ENCODE measurements at regions not wholly inside any gene's neighbourhood (a gene's known extent, or its start where the extent isn't known, plus 50 kb on each side); places are given as distances from the start of the nearest gene placed in this dataset.

DNA sequence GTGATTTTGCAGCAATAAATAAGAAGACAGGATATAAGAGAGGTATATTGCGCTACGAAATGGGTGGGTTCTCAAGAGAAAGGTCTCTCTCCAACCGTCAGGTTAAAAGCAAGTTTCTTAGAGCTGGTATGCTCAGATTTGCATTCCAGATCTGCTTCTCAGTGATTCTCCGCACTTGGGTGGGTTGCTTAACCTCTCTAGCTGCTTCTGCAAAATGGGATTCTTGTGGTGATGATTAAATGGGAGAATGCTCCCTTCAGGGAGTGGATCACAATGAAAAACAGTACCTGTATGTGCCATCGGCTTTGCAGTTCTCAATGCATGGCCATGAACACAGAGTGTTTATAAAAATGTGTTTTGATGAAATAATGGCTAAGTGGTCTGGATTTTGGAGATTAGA, 477.7 kb downstream of the TNS1 start:
- no peak for DNase-seq (ENCODE audit: low read depth in 3 of 3)

DNA sequence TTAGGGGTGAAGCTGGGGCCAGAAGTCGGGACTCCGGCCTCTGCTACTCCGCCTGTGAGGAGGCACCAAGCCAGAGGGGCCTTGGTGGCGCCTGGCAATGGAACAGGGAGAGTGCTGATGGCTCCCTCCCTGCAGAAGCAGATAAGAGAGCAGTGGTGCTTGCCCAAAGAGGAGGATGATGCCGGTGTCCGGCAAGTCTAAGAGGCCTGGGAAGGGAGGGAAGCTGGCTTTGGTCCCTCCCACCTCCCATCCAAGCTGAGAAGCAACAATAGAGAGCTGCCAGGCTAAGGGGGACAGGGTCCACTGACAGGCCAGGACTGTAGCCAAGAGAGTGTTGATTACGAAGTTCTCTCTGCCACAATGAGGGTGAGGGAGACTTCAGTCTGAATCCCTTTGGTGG, 479.5 kb downstream of the TNS1 start:
- no peak for DNase-seq (ENCODE audit: low read depth in 3 of 3)

DNA sequence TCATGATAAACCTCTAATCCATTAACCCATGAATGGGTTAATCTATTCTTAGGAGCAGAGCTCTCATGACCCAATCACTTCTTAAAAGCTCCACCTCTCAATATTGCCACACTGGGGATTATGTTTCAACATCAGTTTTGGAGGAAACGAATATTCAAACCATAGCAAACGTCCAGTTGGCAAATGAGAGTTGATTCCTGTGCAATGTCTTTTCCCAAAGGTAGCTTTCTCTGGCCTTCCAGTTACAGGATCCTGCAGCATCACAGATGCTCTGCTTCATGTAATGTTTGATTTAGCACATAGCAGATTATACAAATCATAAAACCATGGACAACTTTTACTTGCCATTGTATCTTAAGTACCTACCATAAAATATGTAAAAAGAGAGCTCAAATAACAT, 481.0 kb downstream of the TNS1 start:
- DNase-seq (ENCODE audit: low read depth in 3 of 3), result no peak

DNA sequence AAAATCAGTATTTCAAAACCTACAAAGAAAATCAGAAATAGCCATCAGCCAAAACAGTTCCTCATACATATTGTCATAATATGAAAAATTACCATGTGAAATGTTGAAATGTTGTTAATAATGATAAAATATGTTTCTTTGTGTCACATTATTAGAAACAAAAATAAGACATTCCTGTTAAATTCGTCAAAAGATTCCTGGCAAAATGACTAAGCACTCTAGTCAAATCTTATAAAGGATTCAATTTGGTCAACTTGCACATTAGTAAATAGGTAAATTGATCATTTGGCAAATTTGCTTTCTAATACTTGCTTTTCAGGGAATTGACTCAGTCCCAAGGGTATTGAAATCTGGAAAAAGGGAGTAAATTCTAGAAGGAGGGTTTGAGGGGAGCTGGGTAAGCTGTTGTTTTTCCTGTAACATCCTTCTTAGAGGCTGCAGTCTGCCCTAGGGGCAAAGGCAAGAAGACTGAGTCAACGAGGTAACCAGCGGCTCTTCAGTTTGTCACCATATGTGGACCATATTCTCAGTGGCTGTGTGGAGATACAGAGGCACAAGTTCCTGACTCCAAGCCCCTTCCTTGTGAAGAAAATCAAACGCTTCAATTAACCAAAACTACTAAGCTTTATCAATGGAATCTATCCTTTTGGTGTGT, 482.3 kb downstream of the TNS1 start:
- no peak for DNase-seq (ENCODE audit: low read depth in 3 of 3)

DNA sequence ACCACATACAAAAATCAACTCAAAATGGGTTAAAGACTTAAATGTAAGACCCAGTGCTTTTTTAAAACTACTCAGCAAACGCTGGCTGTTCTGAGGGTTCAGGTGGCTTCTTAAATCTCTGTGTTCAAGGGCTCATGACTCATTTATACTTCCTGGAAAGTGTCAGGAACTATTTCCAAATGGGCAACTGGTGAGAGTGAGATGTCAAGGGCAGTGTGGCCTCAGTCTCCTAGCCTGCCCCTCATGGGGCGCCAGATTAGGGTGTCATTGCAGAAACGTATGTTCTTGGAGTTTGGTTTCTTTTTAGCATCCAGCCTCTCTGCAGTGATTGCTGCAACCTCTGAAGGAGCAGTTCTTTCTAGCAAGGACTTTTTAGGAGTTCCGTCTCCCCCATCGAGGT, 485.4 kb downstream of the TNS1 start:
- no peak for DNase-seq (ENCODE audit: low read depth in 3 of 3)

DNA sequence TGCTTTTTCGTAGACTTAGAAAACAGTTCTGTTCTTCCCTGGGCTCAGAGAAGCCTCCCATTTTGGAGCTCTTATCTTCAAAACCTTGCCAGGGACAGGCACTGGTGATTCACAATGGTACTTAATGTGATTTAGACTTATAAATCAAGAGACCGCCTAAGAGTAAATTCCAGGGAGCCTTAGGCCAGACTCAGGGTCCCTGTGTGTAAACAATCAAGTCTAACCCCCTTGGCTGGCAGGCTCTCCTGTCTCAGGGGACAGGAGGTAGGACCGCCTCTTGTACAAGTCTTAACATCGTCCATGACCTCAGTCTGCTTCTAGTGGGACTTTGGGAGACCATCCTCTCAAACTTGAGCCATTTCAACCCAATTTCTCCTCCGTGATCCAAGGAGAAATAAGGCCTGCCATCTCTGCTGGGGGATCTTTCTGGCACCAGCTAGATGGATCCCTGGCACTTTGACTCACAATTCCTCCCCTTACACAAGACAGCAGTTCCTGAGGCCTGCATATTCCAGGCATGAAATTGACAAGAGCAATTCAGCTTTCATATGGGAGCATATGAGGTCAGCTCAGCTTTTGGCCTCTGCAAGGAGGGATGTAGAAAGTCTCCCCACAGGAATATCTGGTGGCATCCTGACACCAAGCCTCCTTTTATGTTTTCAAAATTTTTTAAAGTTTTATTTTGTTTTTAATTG, 487.0 kb downstream of the TNS1 start:
- no peak for DNase-seq (ENCODE audit: low read depth in 3 of 3)

DNA sequence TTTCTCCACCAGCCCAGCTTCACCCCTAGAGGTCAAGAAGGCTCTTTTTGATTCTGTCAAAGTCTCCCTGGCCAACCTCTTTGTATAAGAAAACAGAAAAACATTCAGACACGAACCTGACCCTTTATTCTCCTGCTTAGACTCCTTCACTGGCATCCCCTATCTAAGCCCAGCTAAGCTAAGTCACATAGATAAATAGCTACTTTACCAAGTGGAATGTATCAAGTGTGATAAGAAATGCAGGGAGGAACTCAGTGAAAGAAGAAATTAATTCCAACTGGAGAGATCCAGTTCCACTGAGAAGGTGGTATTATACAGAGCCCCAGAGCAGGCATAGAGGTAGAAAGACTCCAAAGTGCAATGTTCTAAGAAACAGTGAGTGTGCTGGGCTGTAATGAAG, 489.5 kb downstream of the TNS1 start:
- DNase-seq (ENCODE audit: low read depth in 3 of 3), result no peak

DNA sequence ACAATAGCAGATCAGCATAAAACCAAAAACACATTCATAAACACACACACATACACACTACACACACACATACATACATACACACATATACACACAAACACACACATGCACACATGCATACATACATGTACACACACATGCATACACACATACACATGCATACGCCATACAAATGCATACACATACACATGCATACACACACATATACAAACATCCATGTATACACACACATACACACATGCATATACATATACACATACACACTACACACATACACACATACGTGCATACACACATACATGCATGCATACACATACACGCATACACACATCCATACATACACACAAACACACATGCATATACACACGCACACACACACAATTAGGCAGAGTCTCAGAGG, 490.1 kb downstream of the TNS1 start:
- no peak for DNase-seq (ENCODE audit: low read depth in 3 of 3)

DNA sequence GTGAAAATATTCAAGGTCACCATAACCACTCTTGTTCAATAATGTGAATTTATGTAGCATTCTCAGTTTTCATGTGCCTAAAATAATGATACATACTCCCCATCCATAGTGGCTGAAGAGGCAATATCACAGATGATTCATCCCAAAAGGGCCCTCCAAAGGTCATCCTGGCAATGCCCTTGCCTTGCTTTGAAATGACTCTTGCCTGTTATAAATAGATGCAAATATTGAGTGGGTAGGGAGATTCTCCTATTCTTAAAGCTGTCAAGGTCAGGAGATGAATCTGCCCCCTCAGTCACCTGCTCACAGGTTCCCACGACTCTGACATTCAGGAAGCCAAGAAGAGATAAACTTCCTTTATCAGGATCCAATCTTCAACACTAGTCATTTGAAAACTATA, 490.5 kb downstream of the TNS1 start:
- no peak for DNase-seq (ENCODE audit: low read depth in 3 of 3)

DNA sequence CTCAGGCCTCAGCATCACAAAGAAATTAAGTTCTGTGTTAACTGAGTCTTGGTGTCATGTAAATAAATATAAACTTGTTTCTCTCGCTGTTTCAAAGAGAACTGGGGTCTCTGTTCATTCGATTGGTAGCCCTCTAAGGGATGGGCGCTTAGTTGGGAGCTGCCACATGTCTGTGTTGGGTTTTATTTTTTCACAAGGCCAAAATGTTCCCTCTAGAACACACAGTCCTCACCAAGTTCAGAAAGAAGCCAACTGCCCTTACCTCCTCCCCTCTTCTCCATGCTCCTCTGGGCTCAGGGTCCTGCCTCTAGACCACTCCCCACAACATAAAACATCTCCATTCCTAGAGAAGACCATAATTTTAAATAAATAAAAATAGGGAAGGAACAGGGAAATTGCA, 490.9 kb downstream of the TNS1 start:
- DNase-seq (ENCODE audit: low read depth in 3 of 3), result no peak

DNA sequence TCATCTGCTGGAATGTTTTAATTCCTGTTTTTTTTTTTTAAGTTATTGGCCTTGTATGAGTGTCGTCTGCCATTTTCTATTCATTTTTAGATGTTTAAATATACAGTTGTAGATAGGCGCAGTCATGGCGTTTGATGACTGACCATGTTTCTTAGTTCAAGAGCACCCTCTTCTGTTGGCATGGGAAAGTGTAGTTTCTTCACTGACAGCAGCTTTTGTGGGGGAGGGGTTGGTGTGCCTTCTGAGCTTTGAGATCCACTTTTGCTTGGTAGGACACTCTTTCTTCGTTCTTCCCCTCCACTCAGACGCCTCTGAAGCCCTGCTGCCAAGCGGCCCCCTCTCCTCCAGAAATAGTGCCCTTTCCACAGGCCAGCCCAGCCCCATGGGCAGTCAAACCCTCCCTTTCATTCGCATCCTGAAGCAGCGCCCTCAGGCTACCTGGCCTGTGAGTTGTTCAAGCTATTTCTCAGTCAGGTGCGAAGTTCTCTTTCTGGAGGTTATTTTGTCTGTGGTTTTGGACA, 492.0 kb downstream of the TNS1 start:
- DNase-seq (ENCODE audit: low read depth in 3 of 3), result no peak

DNA sequence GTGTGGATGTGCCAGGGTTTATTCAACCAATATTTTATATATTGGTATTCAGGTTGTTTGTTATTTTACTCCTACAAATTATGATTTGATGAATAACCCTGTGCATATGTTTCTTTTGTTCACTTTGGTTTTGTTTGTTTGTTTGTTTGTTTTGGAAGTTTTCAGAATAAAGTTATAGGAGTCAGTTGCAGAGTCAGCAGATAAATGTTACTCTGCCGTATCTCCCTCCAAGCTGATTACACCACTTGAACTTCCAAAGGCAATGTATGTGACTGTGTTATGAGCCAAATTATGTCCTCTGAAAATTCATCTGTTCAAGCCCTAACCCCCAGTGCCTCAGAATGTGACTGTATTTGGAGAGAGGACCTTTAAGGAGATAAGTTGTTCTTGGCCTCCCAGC, 497.5 kb downstream of the TNS1 start:
- no peak for DNase-seq (ENCODE audit: low read depth in 3 of 3)

DNA sequence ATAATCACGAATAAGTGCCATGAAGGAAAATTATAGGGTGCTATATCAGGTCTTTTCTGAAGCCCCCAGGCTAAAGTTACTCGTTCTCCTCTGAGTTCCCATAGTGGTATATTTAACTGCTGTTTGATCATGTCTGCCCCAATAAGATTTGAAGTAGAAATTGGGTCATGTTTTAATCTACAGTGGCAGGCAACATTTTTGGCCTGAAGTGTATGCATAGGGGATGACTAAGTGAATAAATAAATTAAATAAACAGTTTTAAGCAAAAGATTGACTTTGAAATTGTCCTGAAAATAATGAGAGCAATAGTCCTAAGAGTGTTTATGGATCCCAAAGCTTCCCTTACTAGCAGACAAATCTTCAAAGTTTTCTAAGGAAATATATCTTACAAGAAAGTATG, 500.9 kb downstream of the TNS1 start:
- no peak for DNase-seq (ENCODE audit: low read depth in 3 of 3)

DNA sequence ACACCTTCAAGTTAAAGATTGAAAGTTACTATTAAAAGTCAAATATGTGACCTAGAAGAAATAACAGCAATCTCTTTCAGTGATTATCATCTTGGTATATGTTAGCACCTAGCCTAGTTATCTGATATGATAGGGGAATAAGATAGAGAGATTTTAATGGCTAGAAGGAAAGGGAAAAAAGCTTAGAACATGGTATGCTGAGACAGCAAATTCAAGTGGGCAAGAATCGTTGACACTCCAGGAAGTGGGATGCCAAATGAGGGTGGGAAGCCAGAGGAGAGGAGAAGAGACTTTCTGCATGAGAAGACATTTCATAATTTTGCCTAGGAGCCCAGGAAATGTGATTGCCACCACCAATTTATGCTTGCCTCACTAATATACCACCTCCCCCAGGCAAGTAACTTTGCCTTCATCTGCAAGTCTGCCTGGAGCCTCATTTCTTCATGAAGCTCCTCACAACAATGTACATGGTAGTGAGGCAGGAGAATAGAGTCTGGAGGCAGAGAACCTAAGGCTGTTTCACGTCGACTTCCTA, 504.9 kb downstream of the TNS1 start:
- DNase-seq (ENCODE audit: low read depth in 3 of 3), result no peak

DNA sequence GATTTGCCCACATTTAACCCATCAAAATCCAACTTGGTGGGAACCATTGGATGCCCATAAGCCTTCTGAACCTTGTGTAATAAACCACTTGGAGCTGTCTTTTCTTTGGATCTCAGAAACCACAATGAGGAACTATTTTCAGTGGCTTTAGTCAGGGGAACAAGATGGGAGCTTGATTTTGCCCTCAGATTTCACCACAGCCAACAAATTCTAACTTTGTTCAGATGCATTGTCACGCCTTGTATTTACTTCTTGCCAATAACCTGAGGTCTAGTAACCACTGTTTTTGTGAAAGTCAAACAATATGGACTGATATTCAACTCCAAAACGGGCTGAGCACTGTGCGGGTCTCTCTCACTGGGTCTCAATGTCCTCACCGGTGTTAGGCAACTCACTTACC, 508.2 kb downstream of the TNS1 start:
- no peak for DNase-seq (ENCODE audit: low read depth in 3 of 3)

DNA sequence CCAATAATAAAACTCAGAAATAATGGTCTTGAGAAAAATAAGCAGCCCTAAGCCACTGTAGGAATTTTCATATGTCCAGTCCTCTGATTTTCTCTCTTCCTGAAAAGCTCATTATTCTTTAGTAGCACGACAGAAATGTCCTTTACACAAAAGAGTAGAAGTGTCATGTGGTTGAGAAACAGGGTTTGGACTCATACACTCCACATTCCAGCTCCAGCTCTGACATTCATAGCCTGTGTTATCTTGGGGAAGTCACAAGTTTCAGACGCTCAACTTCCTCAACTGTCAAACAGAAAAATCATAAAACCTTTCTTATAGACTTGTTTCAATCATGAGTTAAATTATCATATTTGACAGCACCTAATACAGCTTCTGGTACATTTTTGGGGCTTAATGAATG, 511.5 kb downstream of the TNS1 start:
- DNase-seq (ENCODE audit: low read depth in 3 of 3), result no peak

DNA sequence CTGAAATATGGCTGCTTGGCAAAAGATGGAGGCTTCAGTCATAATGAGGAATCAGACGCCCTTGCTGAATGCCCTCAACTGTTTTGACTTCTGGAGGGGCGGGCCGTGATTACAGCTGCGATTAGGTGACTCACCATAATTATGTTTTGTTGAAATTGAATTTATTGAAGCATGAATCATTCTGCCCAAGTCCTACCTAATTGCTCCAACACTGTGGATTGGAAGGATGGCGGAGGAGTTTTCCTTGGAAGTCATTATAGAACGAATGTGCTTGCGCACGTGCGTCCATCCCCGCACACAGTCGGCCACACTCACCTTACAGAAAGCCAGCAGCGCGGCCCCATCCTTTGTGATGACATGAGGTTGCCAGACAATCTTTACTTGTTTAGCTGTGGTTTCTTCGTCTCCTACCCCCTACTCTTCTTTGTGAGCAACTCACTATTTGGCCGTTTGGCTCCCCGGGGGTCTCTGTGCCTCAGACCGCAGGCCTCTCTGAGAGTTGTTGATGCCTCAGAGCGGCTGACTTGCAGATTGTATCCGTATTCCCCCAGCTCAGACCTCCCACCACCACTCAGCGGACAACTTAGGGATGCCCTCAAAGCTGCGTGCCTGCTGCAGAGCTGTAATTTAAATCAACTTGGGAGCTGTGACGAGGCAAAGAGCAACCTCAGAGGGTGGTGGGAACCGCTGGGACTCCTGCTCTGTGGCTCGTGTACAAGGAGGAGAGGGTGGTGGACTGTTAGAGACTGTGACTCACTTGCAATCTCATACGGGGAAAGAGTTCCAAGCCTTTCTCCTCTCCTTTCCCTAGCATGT, 513.4 kb downstream of the TNS1 start:
- no peak for DNase-seq (ENCODE audit: low read depth in 3 of 3)

DNA sequence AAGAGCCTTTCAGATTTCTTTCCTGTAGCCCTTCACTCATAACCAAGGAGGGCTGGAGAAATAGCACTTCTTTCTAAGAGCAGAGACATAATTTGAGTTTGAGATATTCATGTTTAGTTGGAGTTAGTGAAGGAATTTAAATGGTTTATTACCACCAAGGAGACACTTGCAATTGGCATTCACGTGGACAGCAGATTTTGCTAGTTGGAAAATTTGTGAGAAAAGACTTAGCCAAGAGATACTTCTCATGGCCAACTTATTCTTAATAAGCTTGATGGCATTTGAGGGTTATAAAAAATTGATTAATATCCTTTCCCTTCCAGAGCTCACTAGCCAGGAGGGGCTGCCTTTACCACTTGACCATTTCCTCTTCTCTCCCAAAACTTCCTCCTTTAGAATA, 518.7 kb downstream of the TNS1 start:
- DNase-seq (ENCODE audit: low read depth in 3 of 3), result no peak

DNA sequence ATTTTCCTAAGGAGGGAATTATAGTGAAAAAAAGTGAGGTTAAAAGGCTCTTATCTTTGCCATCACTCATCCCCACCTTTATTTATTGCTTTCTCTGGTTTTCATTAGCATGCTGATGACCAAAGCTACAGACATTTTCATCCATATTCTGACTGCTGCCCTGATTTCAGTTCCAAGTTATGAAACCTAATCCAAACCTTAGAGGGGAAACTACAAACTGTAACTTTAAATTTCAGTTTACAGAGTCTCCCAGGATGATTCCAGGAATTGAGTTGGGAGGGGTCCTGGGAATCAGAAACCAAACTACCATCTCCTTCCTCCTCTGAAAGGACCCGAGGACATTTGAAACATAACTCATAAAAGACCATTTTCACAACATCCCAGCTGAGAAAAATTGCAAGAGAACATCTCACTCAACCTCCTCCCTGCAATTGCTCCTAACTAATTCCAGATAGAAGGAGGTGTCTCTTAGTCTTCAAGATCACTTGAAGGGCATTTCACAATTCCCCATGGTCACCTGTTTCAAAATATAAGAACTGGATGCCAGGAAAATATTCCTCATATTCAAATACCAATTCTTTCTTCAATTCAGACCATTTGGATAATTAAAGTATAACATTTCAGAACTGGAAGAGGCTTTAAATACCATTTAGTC, 520.6 kb downstream of the TNS1 start:
- DNase-seq (ENCODE audit: low read depth in 3 of 3), result no peak

DNA sequence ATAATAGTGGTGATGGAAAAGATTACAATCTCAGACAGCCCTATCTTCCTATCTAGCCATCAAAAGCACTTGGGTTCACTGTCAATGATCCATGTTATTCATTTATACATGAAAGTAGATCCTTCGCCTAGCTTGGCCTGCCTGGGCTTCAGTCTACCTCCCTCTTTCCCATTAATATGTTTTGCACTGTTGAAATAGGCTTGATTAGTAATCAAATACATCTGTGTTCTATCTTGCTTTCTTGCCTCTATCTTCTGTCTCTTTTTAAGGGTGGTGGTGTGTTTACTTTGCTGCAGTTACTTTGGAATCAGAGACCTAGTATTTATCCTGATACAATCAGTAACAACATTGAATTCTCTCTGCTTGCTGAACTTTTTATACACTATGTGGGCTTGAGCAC, 521.2 kb downstream of the TNS1 start:
- DNase-seq (ENCODE audit: low read depth in 3 of 3), result no peak

DNA sequence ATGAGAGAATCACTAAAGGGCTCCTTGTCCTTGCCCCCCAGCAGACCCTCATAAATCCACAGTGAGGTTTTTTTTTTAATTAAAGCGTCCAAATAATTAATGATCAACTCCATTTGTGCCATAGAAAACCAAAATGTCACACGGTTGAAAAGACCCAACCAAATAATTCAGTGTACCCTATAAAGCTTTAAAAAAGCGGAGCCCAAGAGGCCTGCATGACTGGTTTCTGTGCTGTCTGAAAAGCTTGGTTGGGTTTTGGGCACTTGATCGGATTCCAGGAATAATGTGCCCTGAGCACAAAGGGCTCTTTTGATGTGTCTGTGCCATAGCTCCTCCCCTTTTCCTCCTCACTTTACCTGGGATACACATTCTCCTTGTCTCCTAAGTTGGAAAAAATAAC, 523.2 kb downstream of the TNS1 start:
- DNase-seq (ENCODE audit: low read depth in 3 of 3), result no peak

DNA sequence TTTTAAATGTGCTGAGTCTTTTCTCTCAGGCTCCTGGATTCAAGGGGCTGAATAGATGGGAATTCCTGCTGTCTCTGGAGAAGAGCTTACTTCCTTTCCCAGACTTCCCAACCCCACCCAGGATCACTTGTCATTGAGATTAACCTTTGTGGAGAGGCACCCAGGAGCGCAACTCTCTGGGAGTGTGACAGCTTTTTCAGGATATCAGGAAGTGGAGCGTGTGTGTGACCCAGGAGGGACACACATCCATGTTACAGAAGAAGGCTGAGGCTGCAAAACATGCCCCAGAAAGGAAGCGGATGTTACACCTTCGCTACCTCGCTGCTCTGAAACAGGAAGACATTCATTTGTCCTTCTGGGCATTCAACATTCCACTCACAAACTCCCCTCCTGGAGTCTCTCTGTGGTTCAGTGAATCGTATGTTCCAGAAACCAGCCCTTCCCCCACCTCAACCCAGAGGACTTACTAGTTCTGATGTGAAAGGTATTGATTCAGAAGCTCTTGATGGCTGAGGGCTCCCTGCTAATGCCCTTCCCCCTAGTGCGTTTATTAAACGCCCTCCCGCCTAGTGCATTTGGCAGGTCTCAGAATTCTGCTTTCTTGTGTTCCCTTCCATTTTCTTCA, 523.9 kb downstream of the TNS1 start:
- no peak for DNase-seq (ENCODE audit: low read depth in 3 of 3)
